Type B pancreatic cell (in vitro differentiated cells): ENCODE measurements at regions not wholly inside any gene's neighbourhood (a gene's known extent, or its start where the extent isn't known, plus 50 kb on each side); places are given as distances from the start of the nearest gene placed in this dataset.

Experiments
- DNase-seq: peaks from one replicate; pipeline ENCODE4 v3.0.0; 2021; ENCODE audit warnings: mixed read lengths; ENCODE audit not compliant: unreplicated experiment; ENCODE audit errors: extremely low spot score
- H3K27ac Mint-ChIP-seq: 2 replicates; pipeline ENCODE4 v1.8.0; 2021; ENCODE audit warnings: mild to moderate bottlenecking, mixed read lengths
- H3K27me3 Mint-ChIP-seq: 2 replicates; pipeline ENCODE4 v1.8.0; 2021; ENCODE audit warnings: mixed read lengths
- H3K36me3 Mint-ChIP-seq: 2 replicates; pipeline ENCODE4 v1.8.0; 2021; ENCODE audit warnings: mixed read lengths
- H3K4me1 Mint-ChIP-seq: one replicate; pipeline ENCODE4 v1.8.0; 2021; ENCODE audit warnings: mixed read lengths; ENCODE audit not compliant: unreplicated experiment
- H3K4me3 Mint-ChIP-seq: 2 replicates; pipeline ENCODE4 v1.8.0; 2021; ENCODE audit warnings: mild to moderate bottlenecking, mixed read lengths
- H3K9me3 Mint-ChIP-seq: 2 replicates; pipeline ENCODE4 v1.8.0; 2021; ENCODE audit warnings: mixed read lengths
- TF ChIP-seq, protein P1 (sequence below): fragments of 200-600 bp; sonication (generic); conservative IDR thresholded peaks from 2 replicates; pipeline ENCODE4 v1.5.0; 2021; ENCODE audit warnings: antibody characterized with exemption, mild to moderate bottlenecking

- H3K36me3 Mint-ChIP-seq = no peaks in the 10 kb centered on the region
- DNase-seq = no peak
- H3K4me3 Mint-ChIP-seq = no peak overlapping the region
- TF ChIP-seq, protein P1, sequence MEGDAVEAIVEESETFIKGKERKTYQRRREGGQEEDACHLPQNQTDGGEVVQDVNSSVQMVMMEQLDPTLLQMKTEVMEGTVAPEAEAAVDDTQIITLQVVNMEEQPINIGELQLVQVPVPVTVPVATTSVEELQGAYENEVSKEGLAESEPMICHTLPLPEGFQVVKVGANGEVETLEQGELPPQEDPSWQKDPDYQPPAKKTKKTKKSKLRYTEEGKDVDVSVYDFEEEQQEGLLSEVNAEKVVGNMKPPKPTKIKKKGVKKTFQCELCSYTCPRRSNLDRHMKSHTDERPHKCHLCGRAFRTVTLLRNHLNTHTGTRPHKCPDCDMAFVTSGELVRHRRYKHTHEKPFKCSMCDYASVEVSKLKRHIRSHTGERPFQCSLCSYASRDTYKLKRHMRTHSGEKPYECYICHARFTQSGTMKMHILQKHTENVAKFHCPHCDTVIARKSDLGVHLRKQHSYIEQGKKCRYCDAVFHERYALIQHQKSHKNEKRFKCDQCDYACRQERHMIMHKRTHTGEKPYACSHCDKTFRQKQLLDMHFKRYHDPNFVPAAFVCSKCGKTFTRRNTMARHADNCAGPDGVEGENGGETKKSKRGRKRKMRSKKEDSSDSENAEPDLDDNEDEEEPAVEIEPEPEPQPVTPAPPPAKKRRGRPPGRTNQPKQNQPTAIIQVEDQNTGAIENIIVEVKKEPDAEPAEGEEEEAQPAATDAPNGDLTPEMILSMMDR = no peak
- H3K9me3 Mint-ChIP-seq = no peaks in the 10 kb centered on the region
- H3K27me3 Mint-ChIP-seq = peaks cover 13% of the 10 kb centered on the region
- H3K27ac Mint-ChIP-seq = peak overlapping the region; percentile 12
- peaks cover 5% of the 10 kb centered on the region for H3K4me1 Mint-ChIP-seq
Measured at GRCh38 chr13:52961256-52961910, 67.2 kb upstream of the OLFM4 start.

GRCh38 chr13:52955472-52955874 lies 73.1 kb upstream of the OLFM4 start:
- Mint-ChIP-seq H3K27me3 (peaks cover 5% of the 10 kb centered on the region), H3K36me3 (no peaks in the 10 kb centered on the region), H3K4me3 (no peak overlapping the region), H3K9me3 (no peaks in the 10 kb centered on the region), H3K4me1 (peaks cover 18% of the 10 kb centered on the region), H3K27ac (no peak overlapping the region)
- no peak for DNase-seq
- TF ChIP-seq, protein P1 = no peak

DNA sequence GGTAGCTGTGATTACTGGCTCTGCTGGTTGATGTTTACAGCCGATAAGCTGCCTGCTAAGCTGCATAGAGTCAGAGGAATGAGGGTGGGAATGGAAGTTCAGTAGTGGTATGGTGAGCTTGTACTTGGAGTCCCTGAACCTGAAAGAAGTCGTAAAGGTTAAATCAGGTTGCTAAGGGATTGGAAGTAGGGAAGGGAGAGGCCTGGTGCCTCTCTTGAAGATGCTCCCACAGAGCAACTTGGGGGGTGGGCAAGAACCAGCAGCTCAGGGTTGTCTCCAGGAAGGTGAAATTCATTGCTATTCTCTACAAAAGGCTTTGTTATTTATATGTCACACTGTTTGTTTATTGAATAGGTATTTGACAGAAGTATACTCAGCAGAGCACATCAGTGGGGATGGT lies 73.8 kb upstream of the OLFM4 start:
- Mint-ChIP-seq H3K9me3 (no peaks in the 10 kb centered on the region), H3K27me3 (peaks cover 5% of the 10 kb centered on the region), H3K4me3 (no peak overlapping the region), H3K36me3 (no peaks in the 10 kb centered on the region), H3K27ac (no peak overlapping the region), H3K4me1 (peaks cover 22% of the 10 kb centered on the region)
- TF ChIP-seq, protein P1 = no peak
- no peak for DNase-seq

DNA sequence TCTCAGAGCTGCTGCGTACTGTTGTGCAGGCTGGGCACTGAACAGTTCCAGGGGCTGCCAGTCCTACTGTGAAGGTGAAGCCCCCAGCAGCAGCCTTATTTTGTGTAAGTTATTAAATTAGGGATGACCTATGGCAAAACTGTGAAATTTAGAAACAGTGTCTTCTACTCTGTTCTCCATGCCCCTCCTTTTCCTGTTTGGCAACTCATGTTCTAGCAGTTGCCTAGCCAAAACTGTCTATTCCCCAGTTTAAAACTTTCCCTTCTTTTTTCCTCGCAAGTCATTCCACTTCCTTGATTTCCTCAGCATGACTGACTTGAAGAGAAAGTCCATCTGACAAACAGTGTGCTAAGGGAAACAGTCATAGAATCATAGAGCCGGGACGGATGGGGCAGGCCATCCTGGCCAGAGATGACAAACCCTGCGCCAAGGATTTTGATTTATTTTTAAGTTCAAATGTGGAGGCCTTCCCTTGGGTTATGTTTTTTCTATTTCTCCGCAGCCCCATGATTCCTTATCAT lies 78.1 kb upstream of the OLFM4 start:
- H3K27ac Mint-ChIP-seq = no peak overlapping the region
- no peak overlapping the region for H3K4me3 Mint-ChIP-seq
- TF ChIP-seq, protein P1 = no peak
- no peak for DNase-seq
- H3K27me3 Mint-ChIP-seq = peaks cover 12% of the 10 kb centered on the region
- peaks cover 22% of the 10 kb centered on the region for H3K4me1 Mint-ChIP-seq
- H3K9me3 Mint-ChIP-seq = no peaks in the 10 kb centered on the region
- no peaks in the 10 kb centered on the region for H3K36me3 Mint-ChIP-seq

DNA sequence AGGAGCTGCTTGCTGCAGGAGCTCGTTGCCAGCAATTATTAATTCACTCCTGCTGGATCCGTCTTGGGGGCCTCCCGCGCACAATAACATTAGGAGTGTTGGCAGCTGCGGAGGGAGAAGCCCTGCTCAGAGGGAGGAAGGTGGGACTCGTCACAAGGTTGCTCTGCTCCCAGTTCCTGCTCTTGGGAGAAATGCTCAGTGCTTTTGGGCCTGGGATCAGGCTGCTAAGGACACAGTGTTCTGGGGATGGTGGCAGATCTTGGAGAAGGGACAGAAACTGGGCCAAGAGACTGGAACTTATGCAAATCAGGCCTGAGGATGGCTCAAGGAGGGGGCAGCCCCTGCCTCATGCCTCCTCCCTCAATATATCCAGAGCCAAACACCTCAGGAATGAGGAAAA lies 78.9 kb upstream of the OLFM4 start:
- H3K27ac Mint-ChIP-seq = no peak overlapping the region
- H3K36me3 Mint-ChIP-seq = no peaks in the 10 kb centered on the region
- TF ChIP-seq, protein P1 = no peak
- peaks cover 8% of the 10 kb centered on the region for H3K9me3 Mint-ChIP-seq
- peaks cover 19% of the 10 kb centered on the region for H3K27me3 Mint-ChIP-seq
- peaks cover 20% of the 10 kb centered on the region for H3K4me1 Mint-ChIP-seq
- H3K4me3 Mint-ChIP-seq = no peak overlapping the region
- DNase-seq = no peak
